GM12878 (cell line): ENCODE measurements at regions not wholly inside any gene's neighbourhood (a gene's known extent, or its start where the extent isn't known, plus 50 kb on each side); places are given as distances from the start of the nearest gene placed in this dataset.

Experiments used
- CTCF ChIP-seq, 3 experiments: IDR thresholded peaks in 2 of 3; conservative IDR thresholded peaks in 1 of 3; 2 replicates each; pipeline ENCODE4 v1.5.1; 2011; ENCODE audit warnings: low read depth in 3 of 3, low read length in 3 of 3, mild to moderate bottlenecking in 3 of 3, control low read depth in 2 of 3, moderate library complexity in 2 of 3, inconsistent platforms in 1 of 3, mixed read lengths in 1 of 3; ENCODE audit not compliant: control insufficient read depth in 2 of 3, insufficient read depth in 1 of 3; ENCODE audit errors: extremely low read depth in 1 of 3
- EP300 ChIP-seq, 2 experiments: fragments of 150-350 bp in 1 of 2; IDR thresholded peaks; 2 replicates each; pipeline ENCODE4 v1.6.1; 2011 to 2012; ENCODE audit warnings: low read depth in 2 of 2, low read length in 2 of 2, borderline replicate concordance in 1 of 2, improper control_type of control experiment in 1 of 2, inconsistent platforms in 1 of 2; ENCODE audit not compliant: control insufficient read depth in 1 of 2
- HCFC1 ChIP-seq: fragments of 150-350 bp; IDR thresholded peaks from 2 replicates; pipeline ENCODE4 v1.6.1; 2014; ENCODE audit warnings: low read length
- MXI1 ChIP-seq: fragments of 150-350 bp; IDR thresholded peaks from 2 replicates; pipeline ENCODE4 v1.6.1; 2011; ENCODE audit warnings: low read depth, mild to moderate bottlenecking, inconsistent platforms, low read length, improper control_type of control experiment
- REST ChIP-seq: IDR thresholded peaks from 2 replicates; pipeline ENCODE4 v1.6.1; 2012; ENCODE audit warnings: mild to moderate bottlenecking, low read depth, low read length
- SPI1 ChIP-seq: IDR thresholded peaks from 2 replicates; pipeline ENCODE4 v1.6.1; 2011; ENCODE audit warnings: low read depth, mild to moderate bottlenecking, low read length, moderate library complexity, borderline replicate concordance; ENCODE audit not compliant: insufficient read depth
- SUPT20H ChIP-seq: IDR thresholded peaks from 2 replicates; pipeline ENCODE4 v1.6.1; 2011; ENCODE audit warnings: low read depth, mild to moderate bottlenecking, low read length, moderate library complexity, borderline replicate concordance; ENCODE audit not compliant: control insufficient read depth

GRCh38 chr3:1945698-1946097 is 153.0 kb upstream of the CNTN4 start:
- TF ChIP-seq CTCF (IDR thresholded peaks at IDR 0.05 in 2 of 3, conservative IDR thresholded peaks at IDR 0.05 in 1 of 3; ENCODE audit: control insufficient read depth in 2 of 3, extremely low read depth in 1 of 3, insufficient read depth in 1 of 3, low read depth in 3 of 3, low read length in 3 of 3) (no peak), EP300 (IDR thresholded peaks at IDR 0.05; ENCODE audit: borderline replicate concordance in 1 of 2, control insufficient read depth in 1 of 2, low read depth in 2 of 2, low read length in 2 of 2) (no peak), SUPT20H (no peak), MXI1 (no peak), SPI1 (no peak), HCFC1 (no peak), REST (no peak)
